Memory B cell (primary cell): ENCODE measurements at regions not wholly inside any gene's neighbourhood (a gene's known extent, or its start where the extent isn't known, plus 50 kb on each side); places are given as distances from the start of the nearest gene placed in this dataset.

Source experiments
- ATAC-seq: fragments of 150-1000 bp; cut with Tn5 transposase; 2 replicates; pipeline ENCODE4 v1.10.0; 2021; ENCODE audit warnings: low read depth, mild to moderate bottlenecking, moderate library complexity
- DNase-seq, 2 donors: peaks; one replicate each; pipeline ENCODE4 v3.0.0; 2022; ENCODE audit warnings: low spot score in 2 of 2
- H3K27ac Mint-ChIP-seq: one replicate; pipeline ENCODE4 v1.8.0; 2022; ENCODE audit warnings: mild to moderate bottlenecking, moderate library complexity, mixed read lengths
- H3K27me3 Mint-ChIP-seq: one replicate; pipeline ENCODE4 v1.8.0; 2022; ENCODE audit warnings: mixed read lengths
- H3K36me3 Mint-ChIP-seq: one replicate; pipeline ENCODE4 v1.8.0; 2022; ENCODE audit warnings: mild to moderate bottlenecking, mixed read lengths
- H3K4me1 Mint-ChIP-seq: one replicate; pipeline ENCODE4 v1.8.0; 2022; ENCODE audit warnings: mixed read lengths
- H3K4me3 Mint-ChIP-seq: one replicate; pipeline ENCODE4 v1.8.0; 2022; ENCODE audit warnings: mild to moderate bottlenecking, moderate library complexity, mixed read lengths
- H3K9me3 Mint-ChIP-seq: one replicate; pipeline ENCODE4 v1.8.0; 2022; ENCODE audit warnings: mixed read lengths

DNA sequence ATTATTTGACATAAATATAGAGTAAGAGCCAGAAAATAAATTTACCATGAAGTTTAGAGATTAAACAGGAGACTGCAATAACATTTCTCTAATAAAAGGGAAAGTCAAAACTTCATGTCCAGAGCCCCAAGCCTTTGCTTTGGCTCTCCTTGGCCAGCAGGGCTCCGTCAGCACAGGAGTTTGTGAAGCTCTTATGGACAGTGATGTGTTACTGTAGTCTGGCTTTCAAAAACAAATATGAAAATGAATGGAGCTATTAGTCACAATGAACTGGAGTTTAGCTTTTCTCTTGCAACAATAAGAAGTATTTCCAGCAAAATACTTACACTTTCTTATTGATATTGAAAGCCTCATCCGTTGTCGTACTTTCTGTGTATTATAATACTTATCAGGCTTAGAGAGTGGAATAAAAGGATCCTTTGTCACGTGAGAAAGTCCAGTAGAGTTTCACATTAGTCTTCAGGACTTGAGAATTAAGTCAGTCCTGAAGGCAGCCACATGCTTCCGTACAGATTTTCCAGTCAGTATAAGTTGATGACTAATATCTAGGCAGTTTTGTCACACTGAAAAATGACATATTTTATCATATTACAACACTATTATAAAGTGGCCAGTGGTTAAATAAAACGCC lies 117.0 kb upstream of the PRL start:
- Mint-ChIP-seq H3K4me3 (no peak overlapping the region), H3K9me3 (peaks cover 3% of the 10 kb centered on the region), H3K4me1 (no peaks in the 10 kb centered on the region), H3K27ac (no peak overlapping the region), H3K27me3 (no peaks in the 10 kb centered on the region), H3K36me3 (no peaks in the 10 kb centered on the region)
- DNase-seq (no peak), ATAC-seq (no peak)

DNA sequence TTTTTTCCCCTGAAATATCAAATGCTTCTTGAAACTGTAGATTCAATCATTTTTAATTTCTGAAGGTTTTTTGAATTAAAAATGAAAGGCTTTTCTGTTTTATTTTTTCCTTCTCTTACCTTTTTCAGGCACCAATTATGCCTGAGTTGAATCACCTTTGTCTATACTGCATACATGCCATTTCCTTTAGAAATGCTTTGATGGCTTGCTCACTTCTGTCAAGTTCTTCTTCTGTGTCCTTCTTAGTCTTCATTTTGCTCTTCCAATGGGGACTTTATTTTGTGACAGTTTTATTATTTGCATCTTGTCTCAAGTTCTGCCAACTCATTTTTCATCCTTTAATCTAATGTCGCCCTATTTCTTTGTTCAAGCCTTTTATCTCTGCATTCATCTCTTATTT lies 121.9 kb upstream of the PRL start:
- no peaks in the 10 kb centered on the region for H3K27me3 Mint-ChIP-seq
- peaks cover 10% of the 10 kb centered on the region for H3K9me3 Mint-ChIP-seq
- no peaks in the 10 kb centered on the region for H3K4me1 Mint-ChIP-seq
- H3K36me3 Mint-ChIP-seq = no peaks in the 10 kb centered on the region
- no peak overlapping the region for H3K27ac Mint-ChIP-seq
- ATAC-seq = no peak
- no peak overlapping the region for H3K4me3 Mint-ChIP-seq
- DNase-seq = no peak

DNA sequence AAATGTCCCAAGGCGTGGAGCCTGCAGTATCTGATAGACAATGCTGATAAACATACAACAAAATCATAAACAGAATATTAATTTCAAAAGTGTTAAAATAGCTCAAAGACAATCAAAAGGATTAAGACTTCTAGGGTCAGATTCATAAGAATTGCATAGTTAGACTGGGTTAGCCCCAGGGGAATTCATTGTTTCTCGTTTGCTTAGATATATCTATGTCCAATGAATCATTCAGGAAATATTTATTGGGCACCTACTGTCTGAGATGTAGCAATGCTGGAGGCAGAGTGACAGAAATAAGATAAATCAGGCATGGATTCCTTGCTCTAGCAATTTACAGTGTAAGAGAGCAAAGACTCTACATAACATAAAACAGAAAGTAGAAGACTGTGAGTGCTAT lies 124.4 kb upstream of the PRL start:
- no peaks in the 10 kb centered on the region for H3K27me3 Mint-ChIP-seq
- no peak overlapping the region for H3K4me3 Mint-ChIP-seq
- no peaks in the 10 kb centered on the region for H3K4me1 Mint-ChIP-seq
- ATAC-seq (no peak), DNase-seq (no peak)
- no peak overlapping the region for H3K27ac Mint-ChIP-seq
- no peaks in the 10 kb centered on the region for H3K36me3 Mint-ChIP-seq
- peaks cover 11% of the 10 kb centered on the region for H3K9me3 Mint-ChIP-seq

DNA sequence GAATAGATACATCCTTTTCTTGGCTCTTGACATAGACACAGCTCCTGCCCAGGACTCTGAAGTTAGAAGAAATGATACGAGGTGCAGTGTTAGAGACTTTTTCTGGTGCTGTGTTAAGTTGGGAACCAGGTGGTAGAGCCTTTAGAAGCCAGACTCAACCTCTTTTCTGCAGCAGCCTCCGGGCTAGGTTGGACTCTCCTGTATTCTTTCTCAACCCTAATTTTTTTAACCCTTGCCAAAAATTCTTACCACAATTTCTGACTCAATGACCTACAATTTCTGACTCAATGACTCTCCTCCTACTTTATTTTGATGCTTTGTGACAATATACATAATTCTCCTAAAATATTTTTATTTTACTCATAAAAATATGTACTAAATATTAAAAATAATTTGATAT lies 127.4 kb upstream of the PRL start:
- no peaks in the 10 kb centered on the region for H3K27me3 Mint-ChIP-seq
- H3K4me1 Mint-ChIP-seq = no peaks in the 10 kb centered on the region
- H3K4me3 Mint-ChIP-seq = no peak overlapping the region
- ATAC-seq = no peak
- no peak for DNase-seq
- H3K36me3 Mint-ChIP-seq = no peaks in the 10 kb centered on the region
- H3K9me3 Mint-ChIP-seq = peaks cover 15% of the 10 kb centered on the region
- H3K27ac Mint-ChIP-seq = no peak overlapping the region

DNA sequence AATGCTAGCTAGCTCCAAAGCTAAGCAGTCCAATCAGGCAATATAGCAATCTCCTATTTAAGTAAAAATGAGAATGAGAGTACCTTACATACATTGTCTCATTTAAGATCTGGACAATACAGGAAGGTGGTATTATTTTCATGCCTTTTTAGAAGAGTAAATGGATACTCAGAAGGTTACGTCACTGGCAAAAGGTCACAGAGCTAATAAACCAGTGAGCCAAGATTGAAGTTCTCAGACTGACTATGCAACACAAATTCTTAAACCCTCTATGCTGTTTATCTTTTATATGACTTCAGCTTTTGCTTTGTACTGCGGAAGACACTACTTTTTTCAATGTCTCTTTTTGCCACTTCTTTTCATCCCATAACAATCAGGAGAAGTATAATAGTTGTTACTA lies 135.2 kb upstream of the PRL start:
- DNase-seq (no peak), ATAC-seq (no peak)
- Mint-ChIP-seq H3K36me3 (no peaks in the 10 kb centered on the region), H3K4me3 (no peak overlapping the region), H3K9me3 (peaks cover 11% of the 10 kb centered on the region), H3K27me3 (no peaks in the 10 kb centered on the region), H3K27ac (no peak overlapping the region), H3K4me1 (no peaks in the 10 kb centered on the region)

DNA sequence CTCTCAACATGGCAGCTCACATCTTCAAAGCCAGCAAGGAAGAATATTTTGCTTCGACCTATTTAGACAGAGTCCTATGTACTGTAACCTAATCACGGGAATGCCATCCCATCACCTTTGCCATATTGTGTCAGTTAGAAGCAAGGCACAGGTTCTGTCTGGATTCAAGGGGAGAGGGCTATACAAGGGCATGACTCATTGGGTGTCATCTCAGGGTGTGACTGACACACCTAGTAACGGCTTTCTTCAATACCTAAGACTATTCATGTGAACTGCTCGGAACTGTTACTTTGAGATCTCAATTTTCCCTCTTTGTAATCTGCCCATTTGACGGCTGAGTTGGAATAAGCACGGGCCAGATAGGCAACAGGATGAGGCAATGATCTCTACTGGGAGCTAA lies 135.6 kb upstream of the HDGFL1 start:
- ATAC-seq = no peak
- Mint-ChIP-seq H3K9me3 (peaks cover 8% of the 10 kb centered on the region), H3K27ac (no peak overlapping the region), H3K36me3 (no peaks in the 10 kb centered on the region), H3K4me1 (no peaks in the 10 kb centered on the region), H3K4me3 (no peak overlapping the region), H3K27me3 (no peaks in the 10 kb centered on the region)
- DNase-seq = no peak

DNA sequence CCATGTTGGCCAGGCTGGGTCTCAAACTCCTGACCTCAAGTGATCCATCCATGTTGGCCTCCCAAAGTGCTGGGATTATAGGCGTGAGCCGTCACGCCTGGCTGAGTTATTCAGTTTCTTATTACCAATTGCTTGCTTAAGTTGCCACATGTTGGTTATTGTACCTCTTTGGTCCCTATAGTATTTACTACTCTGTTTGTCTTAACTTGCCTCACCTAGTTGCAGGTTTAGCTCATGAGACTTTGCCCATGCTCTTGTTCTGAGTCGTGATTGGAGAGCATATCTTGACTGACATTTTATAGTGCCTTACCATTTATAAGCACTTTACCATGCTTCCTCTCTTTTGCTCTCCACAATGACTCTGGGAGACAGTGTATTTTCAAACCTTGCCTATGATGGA lies 134.2 kb upstream of the HDGFL1 start:
- Mint-ChIP-seq H3K27ac (no peak overlapping the region), H3K36me3 (no peaks in the 10 kb centered on the region), H3K27me3 (no peaks in the 10 kb centered on the region), H3K9me3 (peaks cover 6% of the 10 kb centered on the region), H3K4me1 (no peaks in the 10 kb centered on the region), H3K4me3 (no peak overlapping the region)
- ATAC-seq (no peak), DNase-seq (no peak)

DNA sequence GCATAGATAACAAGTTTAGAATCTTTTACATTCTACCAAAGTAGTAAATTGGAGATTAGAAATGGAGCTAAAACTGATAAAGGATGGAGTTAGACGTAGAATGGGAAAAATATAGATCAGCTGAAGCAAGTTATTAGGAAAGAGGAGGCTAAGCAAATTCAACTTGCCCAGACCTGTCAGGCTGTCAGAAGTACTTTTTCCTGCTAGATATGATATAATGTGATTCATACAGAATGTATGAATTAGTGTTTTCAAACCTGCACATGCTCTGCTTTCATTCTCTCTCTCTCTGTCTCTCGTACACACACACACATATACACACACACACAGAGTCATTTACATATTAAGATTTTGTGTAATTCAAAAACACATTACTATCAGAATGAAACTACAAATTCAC lies 133.2 kb upstream of the HDGFL1 start:
- no peak for DNase-seq
- H3K9me3 Mint-ChIP-seq = peaks cover 6% of the 10 kb centered on the region
- no peak overlapping the region for H3K27ac Mint-ChIP-seq
- ATAC-seq = no peak
- no peak overlapping the region for H3K4me3 Mint-ChIP-seq
- no peaks in the 10 kb centered on the region for H3K4me1 Mint-ChIP-seq
- H3K27me3 Mint-ChIP-seq = no peaks in the 10 kb centered on the region
- no peaks in the 10 kb centered on the region for H3K36me3 Mint-ChIP-seq

DNA sequence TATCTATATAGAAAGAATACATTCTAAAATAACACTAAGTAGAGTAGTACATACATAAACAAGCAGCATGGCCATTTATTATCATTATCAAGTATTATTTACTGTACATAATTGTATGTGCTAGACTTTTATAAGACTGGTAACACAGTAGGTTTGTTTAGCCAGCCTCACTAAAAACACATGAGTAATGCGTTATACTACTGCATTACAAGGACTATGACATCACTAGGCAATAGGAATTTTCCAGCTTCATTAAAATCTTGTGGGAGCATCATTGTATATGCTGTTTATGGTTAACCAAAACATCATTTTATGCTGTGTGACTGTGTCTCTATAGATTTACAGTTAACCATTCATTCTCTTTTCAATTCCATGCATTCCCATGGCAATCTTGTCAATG lies 131.7 kb upstream of the HDGFL1 start:
- Mint-ChIP-seq H3K4me1 (no peaks in the 10 kb centered on the region), H3K36me3 (no peaks in the 10 kb centered on the region), H3K27ac (no peak overlapping the region), H3K9me3 (peaks cover 6% of the 10 kb centered on the region), H3K27me3 (no peaks in the 10 kb centered on the region), H3K4me3 (no peak overlapping the region)
- DNase-seq (no peak), ATAC-seq (no peak)

DNA sequence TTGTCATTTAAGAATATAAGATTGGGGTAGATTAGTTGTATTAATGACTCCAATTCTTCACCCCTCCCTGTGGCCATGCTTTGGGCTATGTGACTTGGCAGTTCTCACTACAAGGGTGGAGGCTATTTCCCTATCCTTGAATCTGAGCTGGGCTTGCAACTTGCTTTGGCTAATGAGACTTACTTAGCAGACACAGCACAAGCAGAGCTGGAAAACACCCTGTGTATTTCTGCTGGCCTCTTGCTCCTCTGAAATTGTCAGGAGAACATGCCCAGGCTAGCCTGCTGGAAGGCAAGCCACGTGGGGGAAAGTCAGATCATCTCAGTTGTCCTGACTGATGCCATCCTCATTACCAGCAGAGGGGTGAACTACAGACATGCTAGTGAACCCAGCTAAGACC lies 126.5 kb upstream of the HDGFL1 start:
- DNase-seq (no peak), ATAC-seq (no peak)
- no peaks in the 10 kb centered on the region for H3K4me1 Mint-ChIP-seq
- no peaks in the 10 kb centered on the region for H3K36me3 Mint-ChIP-seq
- no peaks in the 10 kb centered on the region for H3K27me3 Mint-ChIP-seq
- no peak overlapping the region for H3K4me3 Mint-ChIP-seq
- H3K27ac Mint-ChIP-seq = no peak overlapping the region
- peaks cover 3% of the 10 kb centered on the region for H3K9me3 Mint-ChIP-seq

DNA sequence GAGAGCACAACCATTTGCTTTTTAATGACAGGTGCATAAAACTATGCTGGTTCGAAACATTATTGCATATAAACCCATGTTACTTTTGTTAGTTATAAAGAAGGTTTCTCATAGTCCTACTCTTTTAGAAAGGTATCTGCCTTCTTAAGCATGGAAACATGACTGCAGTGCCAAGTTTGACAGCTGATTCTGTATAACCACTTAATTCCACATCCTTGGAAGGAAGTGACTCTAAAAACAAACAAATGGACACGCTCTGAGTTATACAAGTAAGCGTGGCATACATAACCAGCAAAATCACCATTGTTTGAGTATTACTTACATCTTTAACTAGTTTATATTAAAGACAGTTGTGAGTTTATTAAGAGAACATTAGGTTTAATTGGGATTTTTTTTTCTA lies 125.0 kb upstream of the HDGFL1 start:
- Mint-ChIP-seq H3K27me3 (no peaks in the 10 kb centered on the region), H3K4me3 (no peak overlapping the region), H3K4me1 (no peaks in the 10 kb centered on the region), H3K27ac (no peak overlapping the region), H3K36me3 (no peaks in the 10 kb centered on the region), H3K9me3 (peaks cover 2% of the 10 kb centered on the region)
- ATAC-seq = no peak
- DNase-seq = no peak

DNA sequence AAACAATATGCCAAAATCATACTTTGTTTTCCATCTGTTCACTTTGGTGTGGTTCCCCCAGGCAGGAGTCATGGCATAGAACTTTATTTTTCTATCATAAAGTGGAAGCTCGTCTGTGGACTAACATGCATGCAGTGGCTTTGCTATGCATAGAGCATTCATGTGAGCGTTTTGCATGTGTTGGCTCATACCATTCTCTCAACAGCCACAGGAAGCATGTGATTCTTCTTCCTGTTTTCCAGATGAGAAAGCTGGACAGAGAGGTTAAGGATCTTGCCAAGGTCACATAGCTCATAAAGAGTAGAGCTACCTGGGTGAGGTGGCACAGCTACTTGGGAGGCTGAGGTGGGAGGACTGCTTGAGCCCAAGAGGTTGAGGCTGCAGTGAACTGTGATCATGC lies 123.4 kb upstream of the HDGFL1 start:
- DNase-seq = no peak
- H3K27me3 Mint-ChIP-seq = no peaks in the 10 kb centered on the region
- H3K4me3 Mint-ChIP-seq = no peak overlapping the region
- no peaks in the 10 kb centered on the region for H3K4me1 Mint-ChIP-seq
- ATAC-seq = no peak
- no peak overlapping the region for H3K27ac Mint-ChIP-seq
- no peaks in the 10 kb centered on the region for H3K36me3 Mint-ChIP-seq
- H3K9me3 Mint-ChIP-seq = no peaks in the 10 kb centered on the region

DNA sequence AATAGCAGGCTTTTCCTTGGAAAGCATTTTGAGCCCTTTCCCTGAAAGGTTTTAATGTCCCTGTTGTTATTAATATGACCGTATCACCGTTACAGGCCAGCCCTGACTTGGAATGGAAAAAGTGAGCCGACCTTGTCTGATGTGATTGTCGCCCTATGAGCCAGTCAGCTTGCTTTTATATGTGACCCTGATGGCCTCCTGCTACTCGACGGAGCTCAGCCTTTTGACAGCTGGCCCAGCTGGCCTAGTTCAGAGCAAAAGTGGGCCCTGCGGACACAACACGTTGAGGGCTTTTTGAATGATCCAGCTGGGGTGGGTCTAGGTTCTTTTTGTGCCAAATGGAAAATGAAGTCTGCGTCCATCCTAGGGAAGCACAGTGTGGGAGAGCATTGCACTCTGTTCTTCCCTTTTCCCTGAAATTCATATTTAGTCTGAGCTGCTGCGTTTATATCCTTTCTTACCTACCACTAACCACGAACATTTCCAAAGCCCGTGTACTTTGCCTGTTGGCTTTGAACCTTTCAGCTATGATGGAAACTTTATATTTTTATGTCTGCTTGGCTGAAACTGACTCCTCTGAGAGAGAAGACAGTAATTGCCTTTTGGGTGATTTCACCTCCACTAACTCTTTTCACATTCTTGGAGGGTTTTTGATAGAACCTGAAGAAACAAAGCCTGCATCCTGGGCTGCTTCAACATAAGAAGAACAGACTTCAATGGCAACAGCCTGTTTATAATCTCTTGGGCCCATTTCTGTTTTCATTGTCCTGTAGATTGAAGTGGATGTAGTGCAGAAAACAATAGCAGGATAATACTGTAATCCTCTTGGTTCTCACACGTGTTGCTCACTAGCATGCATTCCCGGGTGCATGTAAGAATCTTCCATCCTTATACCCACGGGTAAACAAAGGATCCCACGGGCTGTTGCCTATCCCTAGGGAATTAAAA lies 121.8 kb upstream of the HDGFL1 start:
- Mint-ChIP-seq H3K27me3 (no peaks in the 10 kb centered on the region), H3K4me1 (no peaks in the 10 kb centered on the region), H3K36me3 (no peaks in the 10 kb centered on the region), H3K4me3 (no peak overlapping the region), H3K9me3 (no peaks in the 10 kb centered on the region), H3K27ac (no peak overlapping the region)
- no peak for ATAC-seq
- DNase-seq = no peak

DNA sequence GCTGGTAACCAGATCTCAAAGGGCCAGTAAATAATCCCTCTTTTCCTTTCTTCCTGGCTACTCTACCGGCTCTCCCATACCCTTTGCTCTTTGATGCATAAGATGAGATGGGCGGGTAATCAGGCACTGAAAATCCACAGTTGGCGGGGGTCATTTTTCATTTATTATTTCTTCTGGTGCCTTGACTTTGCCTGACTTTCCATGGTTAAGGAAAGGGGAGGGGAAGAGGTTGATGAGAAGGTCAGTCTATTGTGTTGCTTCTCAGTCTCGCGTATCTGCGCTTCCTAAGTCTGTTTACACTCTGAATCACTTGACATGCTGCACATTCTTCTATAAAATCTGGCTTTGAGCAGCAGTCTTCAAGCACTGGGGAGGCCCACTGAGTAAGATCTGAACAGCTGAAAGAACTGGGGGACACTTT lies 121.1 kb upstream of the HDGFL1 start:
- H3K27me3 Mint-ChIP-seq = no peaks in the 10 kb centered on the region
- no peaks in the 10 kb centered on the region for H3K4me1 Mint-ChIP-seq
- no peaks in the 10 kb centered on the region for H3K36me3 Mint-ChIP-seq
- no peak overlapping the region for H3K4me3 Mint-ChIP-seq
- ATAC-seq (no peak), DNase-seq (no peak)
- peaks cover 2% of the 10 kb centered on the region for H3K9me3 Mint-ChIP-seq
- H3K27ac Mint-ChIP-seq = no peak overlapping the region

DNA sequence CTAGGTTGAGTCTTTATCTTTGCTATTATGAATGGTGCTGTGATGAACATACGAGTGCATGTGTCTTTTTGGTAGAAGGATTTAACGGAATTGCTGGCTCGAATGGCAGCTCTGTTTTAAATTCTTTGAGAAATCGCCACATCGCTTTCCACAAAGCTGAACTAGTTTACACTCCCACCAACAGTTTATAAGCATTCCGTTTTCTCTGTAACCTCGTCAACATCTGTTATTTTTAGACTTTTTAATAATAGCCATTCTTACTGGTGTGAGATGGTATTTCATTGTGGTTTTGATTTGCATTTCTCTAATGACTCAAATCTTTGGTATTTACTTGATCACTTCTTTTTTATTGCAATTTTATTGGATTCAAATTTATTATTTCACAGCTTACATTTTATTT lies 117.4 kb upstream of the HDGFL1 start:
- no peak for ATAC-seq
- H3K36me3 Mint-ChIP-seq = no peaks in the 10 kb centered on the region
- no peak for DNase-seq
- H3K4me3 Mint-ChIP-seq = no peak overlapping the region
- H3K4me1 Mint-ChIP-seq = no peaks in the 10 kb centered on the region
- H3K27me3 Mint-ChIP-seq = no peaks in the 10 kb centered on the region
- H3K9me3 Mint-ChIP-seq = peaks cover 8% of the 10 kb centered on the region
- no peak overlapping the region for H3K27ac Mint-ChIP-seq
